HG02852 (cell line): ENCODE measurements at regions not wholly inside any gene's neighbourhood (a gene's known extent, or its start where the extent isn't known, plus 50 kb on each side); places are given as distances from the start of the nearest gene placed in this dataset.
"Not testable (repeated sequence)": the region's sequence is repeated elsewhere in the genome, so short reads cannot be mapped to it uniquely, and the experiment has no call there.

ENCODE experiments used
- ATAC-seq: cut with Tn5 transposase; IDR thresholded peaks from one replicate; pipeline ENCODE4 v1.9.1; 2021; ENCODE audit warnings: mild to moderate bottlenecking, moderate library complexity; ENCODE audit not compliant: unreplicated experiment

DNA sequence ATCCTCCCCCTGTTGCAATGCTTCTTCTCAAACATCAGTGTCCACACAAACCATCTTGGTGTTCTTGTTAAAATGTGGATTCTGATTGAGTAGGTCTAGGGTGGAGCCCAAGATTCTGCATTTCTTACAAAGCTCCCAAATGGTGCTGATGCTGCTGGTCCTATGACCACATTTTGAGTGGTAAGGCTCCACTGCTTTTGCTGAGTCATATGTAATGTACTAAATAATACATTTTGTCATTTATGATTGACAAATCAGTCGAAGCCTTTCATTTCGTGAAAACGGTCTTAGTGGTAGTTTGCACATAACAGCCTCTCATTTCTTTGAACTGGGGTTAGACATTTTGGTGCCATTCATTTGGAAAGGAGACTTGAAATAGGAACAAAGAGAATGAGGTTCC is 286.3 kb upstream of the DPP6 start:
- ATAC-seq, result not testable (repeated sequence)

DNA sequence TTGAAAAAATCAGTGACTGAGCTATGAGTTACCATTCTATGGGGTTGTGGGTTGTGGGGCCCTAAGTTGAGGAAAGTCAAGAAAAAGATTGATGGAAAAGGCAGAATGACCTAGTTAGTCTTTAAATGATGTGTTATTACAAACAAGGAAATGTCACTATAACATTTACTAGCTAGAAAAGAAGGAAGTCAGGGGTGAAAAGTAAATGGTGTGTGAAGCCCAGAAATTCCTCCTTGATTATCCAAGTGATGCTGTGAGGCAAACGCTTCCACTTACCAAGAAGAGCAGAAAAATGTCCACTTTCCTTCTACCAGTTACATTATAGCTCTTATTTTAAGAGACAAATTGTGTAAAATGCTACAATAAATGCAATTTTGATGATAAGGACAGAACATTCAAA is 285.3 kb upstream of the DPP6 start:
- not testable (repeated sequence) for ATAC-seq

DNA sequence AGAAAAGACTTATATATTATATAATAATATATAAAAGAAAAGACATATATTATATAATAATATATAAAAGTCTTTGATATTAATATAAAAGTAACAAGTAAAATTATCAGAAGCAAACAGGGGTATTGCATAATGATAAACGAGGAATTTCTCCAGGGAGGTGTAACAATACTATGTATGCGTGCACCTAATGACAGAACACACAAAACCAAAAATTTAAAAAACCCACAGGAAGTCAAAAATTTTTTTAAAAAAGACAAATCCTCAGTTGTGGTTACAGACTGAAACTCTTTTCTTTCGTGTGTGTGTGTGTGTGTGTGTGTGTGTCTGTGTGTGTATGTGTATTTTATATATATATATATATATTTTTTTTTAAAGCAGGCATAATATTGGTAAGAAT is 279.2 kb upstream of the DPP6 start:
- no peak for ATAC-seq

DNA sequence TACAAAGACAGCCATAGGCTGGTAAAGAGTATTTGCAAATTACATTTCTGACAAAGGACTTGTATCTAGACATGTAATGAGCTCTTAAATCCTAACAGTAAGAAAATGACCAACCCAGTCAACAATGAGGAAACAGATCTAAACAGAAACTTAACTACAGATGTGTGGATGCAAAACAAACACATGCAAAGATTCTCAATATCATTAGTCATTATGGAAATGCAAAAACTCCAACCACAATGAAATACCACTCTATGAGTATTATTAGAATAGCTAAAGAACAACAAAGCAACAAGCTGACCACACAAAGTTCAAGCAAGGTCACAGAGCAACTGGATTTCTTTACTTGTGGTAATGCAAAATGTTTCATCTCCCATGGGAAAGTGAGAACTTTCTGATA is 275.3 kb upstream of the DPP6 start:
- ATAC-seq, result not testable (repeated sequence)

DNA sequence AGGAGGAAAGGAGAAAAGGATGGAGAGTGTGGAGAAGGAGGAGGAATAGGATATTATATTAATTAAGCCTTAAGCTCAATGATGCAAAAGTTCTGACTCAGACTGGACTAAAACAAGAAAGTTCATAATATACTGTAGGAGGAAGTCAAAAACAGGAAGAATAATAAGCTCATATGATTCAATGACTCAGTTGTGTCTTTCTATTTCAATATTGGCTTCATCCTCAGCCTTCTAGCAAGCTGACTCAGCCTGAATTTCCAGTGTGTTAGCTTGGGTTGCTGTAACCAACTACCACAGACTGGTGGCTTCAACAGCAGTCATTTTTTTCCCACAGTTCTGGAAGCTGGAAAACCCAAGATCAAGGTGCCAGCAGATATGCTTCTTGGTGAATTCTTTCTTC is 254.8 kb upstream of the DPP6 start:
- not testable (repeated sequence) for ATAC-seq

DNA sequence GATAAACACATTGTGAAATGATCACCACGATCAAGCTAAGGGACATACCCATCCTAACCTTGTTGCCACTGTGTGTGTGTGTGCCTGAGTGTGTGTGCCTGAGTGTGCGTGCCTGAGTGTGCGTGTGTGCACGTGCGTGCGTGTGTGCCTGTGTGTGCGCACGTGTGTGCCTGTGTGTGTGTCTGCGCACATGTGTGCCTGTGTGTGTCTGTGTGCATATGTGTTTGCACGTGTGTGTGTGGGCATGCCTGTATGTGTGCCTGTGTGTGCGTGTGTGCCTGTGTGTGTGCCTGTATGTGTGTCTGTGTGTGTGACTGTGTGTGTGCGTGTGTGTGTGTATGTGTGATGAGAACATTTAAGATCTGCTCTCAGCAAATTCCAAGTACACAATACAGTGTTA is 244.1 kb upstream of the DPP6 start:
- no peak for ATAC-seq

DNA sequence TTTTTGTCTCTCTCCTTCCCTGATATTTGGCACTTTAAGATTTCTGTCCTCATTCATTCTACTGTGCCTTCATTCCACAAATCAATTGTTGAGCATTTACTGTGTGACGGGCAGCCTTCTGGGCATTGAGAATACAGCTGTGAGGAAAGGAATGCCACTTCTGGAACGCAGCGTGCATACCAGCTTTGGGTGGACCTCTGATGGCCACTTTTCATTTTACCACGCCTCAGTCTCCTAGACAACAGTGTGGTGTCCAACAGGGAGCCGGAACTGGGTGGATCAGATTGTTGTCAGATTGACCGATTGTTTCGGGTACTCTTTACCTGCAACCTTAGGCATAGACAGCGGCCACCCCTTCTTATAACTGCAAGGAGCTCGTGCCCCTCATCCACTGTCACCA is 222.7 kb upstream of the DPP6 start:
- ATAC-seq, result no peak

DNA sequence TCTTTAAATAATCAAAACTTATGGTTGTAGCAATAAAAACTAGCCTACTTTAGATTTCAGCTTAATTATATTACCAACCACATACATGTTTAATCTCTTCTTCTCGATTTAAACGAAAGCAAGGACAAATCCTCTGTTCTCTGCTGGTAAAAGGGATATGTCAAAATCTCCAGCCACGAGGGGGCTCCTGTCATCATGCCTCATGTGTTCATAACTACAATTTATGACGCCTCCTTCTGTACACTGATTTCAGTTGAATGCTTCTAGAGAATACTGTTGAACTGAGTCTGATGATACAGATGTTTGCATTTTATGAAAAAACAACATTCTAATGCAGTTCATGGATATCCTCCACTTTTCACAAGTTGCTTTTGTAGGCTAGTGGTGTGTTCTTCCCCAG is 220.0 kb upstream of the DPP6 start:
- ATAC-seq, result no peak

DNA sequence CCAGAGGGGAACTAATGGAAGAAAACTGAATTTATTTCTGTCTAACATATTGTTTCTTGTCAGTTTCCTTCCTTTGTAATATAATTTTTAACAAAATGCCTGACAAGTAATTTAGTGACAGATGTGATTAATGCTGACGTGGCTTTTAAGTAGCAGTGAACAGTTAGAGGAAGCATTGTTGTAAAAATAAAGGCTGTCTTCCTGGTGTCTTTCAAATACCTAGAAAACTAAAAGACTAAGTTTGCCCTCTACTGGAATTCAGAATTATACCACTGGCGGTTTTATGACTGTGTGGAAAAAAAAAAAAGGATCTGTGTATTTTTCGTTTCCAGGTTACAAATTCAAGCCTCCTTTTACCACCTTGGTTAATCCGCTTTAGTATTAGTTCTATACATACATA is 217.1 kb upstream of the DPP6 start:
- ATAC-seq, result no peak

DNA sequence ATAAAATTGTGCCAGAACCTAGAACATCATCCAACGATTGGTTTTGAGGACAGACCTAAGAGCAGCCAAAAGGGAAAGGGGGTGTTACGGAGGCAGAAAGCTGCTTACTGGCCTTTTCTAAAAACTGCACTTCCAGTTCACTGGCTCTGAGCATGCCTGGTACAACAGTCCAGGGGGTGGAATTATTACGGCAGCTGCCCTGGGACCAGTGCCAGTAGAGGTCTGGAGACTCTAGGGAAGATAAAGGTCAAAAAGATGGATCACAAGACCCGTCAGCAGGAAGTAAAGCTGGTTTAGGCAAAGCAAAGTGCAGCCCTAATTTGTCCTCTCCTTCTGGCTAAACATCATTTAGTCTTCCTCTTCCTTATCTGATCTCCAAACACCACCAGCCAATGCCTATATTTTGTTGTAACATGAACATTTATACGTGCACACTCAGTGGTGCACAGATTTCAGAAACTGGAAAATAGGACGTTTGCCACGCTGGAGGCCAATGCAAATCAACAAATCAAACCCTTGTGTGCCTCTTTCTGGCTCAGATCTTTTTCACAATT is 216.4 kb upstream of the DPP6 start:
- ATAC-seq, result no peak

DNA sequence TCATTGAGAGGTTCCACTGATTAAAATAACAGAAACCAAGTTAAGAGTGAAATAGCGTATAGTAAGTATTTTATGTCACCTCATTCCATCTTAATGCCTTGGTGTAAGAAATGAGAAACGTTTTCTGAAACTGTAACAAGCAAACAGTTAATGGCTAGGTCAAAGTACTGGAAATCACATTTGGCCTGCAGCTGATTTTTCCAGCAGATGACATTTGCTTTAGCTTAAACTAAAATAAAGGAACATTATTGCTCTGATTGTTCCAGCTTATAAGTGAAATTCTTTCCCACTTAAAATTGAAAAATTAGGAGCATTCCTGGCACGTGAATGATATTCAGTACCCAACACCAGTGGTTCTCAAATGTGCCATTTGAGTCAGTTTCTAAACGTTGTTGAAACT is 213.6 kb upstream of the DPP6 start:
- no peak for ATAC-seq

DNA sequence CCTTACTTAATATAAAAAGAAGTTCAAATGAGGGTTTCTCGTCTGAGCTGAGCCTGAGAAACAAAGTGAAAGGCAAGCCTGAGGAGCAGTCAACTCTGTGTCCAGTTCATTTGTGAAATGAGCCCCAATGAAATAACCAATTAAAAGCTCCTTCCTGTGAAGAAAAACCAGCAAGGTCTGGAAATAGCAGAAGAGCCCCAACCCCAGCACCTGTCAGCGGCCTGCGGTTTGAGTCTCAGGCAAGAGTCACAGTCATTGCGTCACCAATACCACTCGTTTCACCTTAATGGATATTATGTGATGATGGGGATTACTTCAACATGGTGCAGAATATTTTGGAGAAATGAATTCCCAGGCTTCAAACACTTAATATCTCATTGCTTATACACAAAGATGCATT is 211.3 kb upstream of the DPP6 start:
- no peak for ATAC-seq

DNA sequence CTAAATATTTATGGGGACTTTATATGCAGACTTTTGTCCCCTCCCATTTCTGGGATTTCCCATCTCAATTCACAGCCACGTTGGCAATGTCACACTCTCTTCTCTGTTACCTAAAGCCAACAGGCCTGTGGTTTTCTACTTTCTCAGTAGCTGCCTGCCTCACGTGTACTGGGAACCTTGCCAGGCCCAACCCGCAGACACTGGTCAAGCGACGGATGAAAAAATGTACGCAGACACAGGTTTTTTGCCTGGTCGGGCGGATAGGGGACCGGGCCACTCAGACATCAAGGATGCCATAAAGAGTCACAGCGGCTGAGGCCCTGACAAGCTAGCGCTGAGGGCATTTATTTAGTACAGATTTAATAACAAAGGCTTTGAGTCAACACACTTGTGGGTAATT is 204.4 kb upstream of the DPP6 start:
- ATAC-seq, result no peak

DNA sequence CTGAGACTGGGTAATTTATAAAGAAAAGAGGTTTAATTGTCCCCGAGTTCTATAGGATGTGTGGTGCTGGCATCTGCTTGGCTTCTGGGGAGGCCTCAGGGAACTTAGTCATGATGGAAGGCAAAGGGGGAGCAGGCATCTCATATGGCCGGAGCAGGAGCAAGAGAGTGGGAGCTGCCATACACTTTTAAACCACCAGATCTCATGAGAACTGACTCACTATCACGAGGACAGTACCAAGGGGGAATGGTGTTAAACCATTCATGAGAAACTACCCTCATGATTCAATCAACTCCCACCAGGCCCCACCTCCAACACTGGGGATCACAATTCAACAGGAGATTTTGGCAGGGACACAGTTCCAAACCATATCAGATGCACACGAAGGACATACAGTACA is 199.9 kb upstream of the DPP6 start:
- ATAC-seq, result no peak

DNA sequence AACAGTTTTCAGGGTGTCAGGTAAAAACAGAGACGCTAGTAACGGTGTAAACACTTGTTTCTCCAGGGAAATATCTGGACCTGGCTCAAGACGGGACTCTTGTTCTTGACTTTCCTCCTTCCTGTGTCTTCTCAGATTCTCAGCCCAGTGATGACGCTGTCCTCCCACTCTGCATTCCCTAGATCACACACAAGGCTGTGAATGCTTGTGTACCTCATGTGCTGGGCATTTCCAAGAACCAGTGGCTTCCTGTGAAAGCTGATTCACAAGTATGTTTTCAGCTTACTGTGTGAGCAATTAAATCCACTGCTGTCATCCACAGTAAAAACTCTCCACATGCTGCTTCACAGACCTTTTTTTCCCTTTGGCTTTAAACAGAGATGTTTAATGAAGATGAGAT is 193.8 kb upstream of the DPP6 start:
- ATAC-seq, result no peak

DNA sequence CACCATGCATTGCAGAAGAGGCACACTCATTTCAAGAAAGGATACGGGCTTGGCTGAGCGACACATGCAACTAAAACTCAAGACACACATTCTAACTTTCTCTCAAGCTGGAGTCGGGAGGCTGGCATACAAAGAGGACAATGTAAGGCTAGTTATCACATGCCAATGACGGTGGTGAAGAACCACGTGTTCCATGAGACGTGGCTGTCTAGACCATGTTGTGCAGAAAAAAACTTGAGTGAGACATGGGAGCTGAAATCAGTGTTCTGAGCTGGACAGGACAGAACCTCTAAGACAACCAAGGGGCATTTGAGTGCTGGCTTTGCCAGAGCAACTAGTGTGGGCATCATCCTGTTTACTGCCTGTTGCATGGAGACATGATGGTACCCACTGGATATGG is 193.0 kb upstream of the DPP6 start:
- no peak for ATAC-seq

DNA sequence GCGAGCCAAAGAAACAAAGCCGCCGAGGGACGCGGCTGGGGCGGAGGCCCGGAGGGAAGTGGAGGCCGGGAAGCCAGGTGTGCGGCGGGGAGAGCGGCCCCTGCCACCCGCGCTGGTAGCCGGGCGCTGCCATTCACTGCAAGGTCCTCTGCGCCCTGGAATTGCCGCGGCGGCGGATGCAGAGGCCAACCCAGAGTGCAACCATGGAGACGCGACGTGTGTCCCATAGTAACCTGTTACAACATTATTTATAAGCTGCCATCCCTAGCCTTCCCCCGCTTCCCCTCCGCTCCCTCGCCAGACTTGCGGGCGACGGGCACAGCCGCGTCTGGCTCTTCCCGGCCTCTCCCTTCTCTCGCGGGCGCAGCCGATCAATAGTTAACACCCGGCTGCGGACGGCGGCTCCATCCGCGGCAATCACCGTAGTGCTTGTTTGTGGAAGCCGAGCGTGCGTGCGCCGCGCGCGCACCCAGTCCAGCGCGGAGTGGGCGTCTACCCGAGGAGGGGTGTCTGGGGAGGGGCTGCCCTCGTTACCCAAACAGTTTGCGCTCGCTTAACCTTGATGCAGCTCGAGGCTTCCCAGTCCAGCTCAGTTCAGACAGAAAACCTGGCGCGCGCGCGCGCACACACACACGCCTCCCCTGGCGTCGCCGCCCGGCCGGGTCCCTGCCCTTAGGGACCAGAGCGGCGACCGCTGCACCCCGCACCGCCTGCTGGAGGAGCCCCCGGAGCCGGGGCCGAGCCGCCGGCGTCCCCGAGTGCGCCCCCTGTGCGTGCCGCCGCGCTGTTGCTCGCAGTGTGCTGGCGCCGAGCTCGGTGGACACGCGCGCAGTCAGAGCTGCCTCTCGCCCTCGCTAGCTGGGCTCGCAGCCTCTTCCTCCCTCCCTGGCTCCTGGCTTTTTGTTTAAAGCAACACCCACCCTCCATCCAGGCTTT is 165.4 kb upstream of the DPP6 start:
- ATAC-seq, result no peak

DNA sequence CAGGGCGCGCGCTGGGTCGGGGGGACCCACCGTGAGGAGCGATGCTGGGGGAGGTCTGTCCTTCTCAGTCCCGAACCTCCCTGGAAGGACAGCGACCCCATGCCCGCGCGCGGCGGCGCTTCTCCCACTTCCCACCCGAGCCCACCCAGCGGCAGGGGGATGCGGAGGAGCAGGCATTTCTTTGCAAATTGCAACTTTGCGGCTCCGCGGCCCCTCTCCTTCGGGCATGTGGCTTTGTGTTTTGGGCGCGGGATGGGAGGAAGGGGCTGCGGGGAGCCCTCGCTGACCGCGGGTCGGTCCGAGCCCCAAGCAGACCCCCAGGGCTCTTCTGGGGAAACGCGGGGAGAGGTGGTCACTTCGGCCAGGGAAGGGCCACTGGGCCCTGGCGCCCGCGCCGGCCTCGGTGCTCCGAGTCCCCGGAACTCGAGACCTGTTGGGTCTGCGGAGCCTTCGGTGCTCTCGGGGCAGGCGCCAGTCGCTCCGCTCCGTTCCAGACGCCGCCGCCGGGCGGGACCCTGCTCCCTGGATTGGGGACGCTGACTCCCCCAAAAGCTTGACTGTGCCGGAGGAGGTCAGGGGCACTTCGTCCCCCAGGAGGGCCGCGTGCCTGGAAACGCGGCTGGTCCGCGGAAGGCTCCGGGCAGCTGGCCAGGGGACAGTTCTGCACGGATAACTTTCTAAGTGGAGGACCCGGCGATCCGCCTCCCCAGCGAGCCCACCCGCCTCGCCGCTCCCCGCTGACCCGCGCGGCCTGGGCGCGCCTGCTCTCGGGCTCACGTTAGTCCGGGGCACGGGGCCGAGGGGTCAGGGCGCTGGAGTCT is 164.2 kb upstream of the DPP6 start:
- ATAC-seq, result no peak

DNA sequence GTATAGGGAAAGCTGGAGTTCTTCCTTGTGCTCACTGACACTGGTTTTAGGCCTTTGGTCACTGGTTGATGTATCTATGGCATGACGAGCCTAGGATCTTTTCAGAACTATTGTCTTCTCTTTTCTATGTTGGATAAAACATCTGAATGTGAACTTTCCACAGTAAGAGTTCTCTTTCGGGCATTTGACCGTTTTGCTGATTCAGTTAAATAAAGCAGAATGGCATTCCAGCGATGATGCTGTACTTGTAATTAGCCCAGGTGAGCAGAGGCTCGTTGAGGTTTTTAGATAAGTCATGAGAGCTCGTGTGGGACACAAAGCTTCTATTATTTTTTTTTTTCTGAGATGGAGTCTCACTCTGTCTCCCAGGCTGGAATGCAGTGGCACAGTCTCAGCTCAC is 160.2 kb upstream of the DPP6 start:
- ATAC-seq, result no peak

DNA sequence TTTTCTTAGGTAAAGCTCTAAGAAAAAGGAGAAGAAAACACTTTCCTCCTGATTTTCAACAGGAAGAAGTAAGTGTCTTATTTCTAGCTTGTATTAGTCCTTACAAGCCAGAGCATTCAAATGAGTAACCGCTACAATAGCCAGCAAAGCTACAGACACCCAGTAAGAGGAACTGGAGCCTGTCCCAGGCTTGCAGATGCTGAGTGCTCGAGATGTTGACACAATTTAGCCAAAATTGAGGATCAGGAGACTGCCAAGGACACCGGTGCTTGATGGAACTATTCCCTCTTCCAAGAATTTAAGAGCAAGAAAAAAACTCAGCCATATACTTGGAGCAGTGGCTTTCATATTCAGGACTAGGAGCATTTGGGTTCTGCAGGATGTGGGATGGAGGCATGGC is 149.3 kb upstream of the DPP6 start:
- no peak for ATAC-seq

DNA sequence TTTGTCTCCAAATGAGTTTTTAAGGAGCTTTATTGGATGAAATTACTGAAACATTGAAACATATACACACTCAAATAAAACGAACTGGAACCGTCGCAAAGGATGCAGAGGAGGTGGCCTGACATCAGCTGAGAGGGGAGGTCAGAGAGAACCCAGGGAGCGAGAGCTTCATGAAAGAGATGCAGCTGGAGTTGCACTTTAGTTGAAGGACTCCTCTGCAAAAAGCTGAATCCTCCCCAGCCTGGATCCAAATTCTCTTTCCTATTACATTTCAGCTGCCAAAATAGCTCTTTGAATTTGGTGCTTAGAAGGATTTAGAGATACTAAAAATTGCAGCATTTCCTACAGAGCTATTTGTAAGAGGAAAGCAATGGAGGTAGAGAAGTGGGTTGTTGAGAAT is 140.0 kb upstream of the DPP6 start:
- no peak for ATAC-seq

DNA sequence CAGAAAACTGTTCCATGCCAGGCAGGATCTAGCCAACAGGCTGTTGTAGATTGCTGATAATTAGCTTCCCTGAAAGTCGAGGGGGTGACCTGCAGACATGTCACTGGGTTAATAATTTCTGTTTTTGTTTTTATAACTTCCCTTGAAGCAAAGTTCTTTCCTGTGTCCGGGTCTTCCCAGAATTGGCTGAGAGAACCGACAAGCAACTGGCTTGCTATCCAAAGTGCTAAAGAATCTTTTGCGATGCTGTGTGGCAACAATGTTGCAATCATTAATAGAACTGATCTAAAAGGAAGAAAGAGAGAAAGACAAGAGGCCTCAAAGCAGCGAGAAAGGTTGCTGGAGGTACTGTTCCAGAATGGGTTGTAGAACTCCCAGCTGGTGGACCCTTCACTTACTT is 132.1 kb upstream of the DPP6 start:
- ATAC-seq, result no peak
